ENCODE measurements at regions not wholly inside any gene's neighbourhood (a gene's known extent, or its start where the extent isn't known, plus 50 kb on each side); places are given as distances from the start of the nearest gene placed in this dataset.

GRCh38 chr12:102781117-102781516 is 135.9 kb downstream of the PAH start:
- Histone ChIP-seq H3K4me1 (ENCODE audit: insufficient read depth, low read length) (no peaks in the 10 kb centered on the region), H3K9ac (ENCODE audit: low read length) (no peak overlapping the region), H3K4me3 (ENCODE audit: low read depth in 1 of 2, low read length in 2 of 2) (no peak overlapping the region), H3K27me3 (ENCODE audit: control insufficient read depth in 1 of 2, insufficient read depth in 2 of 2, low read length in 2 of 2) (no peaks in the 10 kb centered on the region), H3K27ac (ENCODE audit: low read depth, low read length) (no peak overlapping the region), H3K9me3 (ENCODE audit: low read length) (no peaks in the 10 kb centered on the region), H3K36me3 (ENCODE audit: insufficient read depth, low read length) (no peaks in the 10 kb centered on the region)

- Histone ChIP-seq H3K9me3 (ENCODE audit: low read length) (no peaks in the 10 kb centered on the region), H3K36me3 (ENCODE audit: insufficient read depth, low read length) (no peaks in the 10 kb centered on the region), H3K27me3 (ENCODE audit: control insufficient read depth in 1 of 2, insufficient read depth in 2 of 2, low read length in 2 of 2) (no peaks in the 10 kb centered on the region), H3K4me3 (ENCODE audit: low read depth in 1 of 2, low read length in 2 of 2) (no peak overlapping the region), H3K4me1 (ENCODE audit: insufficient read depth, low read length) (no peaks in the 10 kb centered on the region), H3K9ac (ENCODE audit: low read length) (no peak overlapping the region), H3K27ac (ENCODE audit: low read depth, low read length) (no peak overlapping the region)
Observed at GRCh38 chr12:102776041-102776440, 141.0 kb downstream of the PAH start.

- Histone ChIP-seq H3K9ac (ENCODE audit: low read length) (no peak overlapping the region), H3K27me3 (ENCODE audit: control insufficient read depth in 1 of 2, insufficient read depth in 2 of 2, low read length in 2 of 2) (no peaks in the 10 kb centered on the region), H3K9me3 (ENCODE audit: low read length) (no peaks in the 10 kb centered on the region), H3K27ac (ENCODE audit: low read depth, low read length) (no peak overlapping the region), H3K4me1 (ENCODE audit: insufficient read depth, low read length) (no peaks in the 10 kb centered on the region), H3K36me3 (ENCODE audit: insufficient read depth, low read length) (no peaks in the 10 kb centered on the region), H3K4me3 (ENCODE audit: low read depth in 1 of 2, low read length in 2 of 2) (no peak overlapping the region)
Observed at GRCh38 chr12:102769323-102769916, 147.6 kb downstream of the PAH start.

GRCh38 chr12:102766961-102767360 is 150.1 kb downstream of the PAH start:
- Histone ChIP-seq H3K9ac (ENCODE audit: low read length) (no peak overlapping the region), H3K36me3 (ENCODE audit: insufficient read depth, low read length) (no peaks in the 10 kb centered on the region), H3K9me3 (ENCODE audit: low read length) (no peaks in the 10 kb centered on the region), H3K27me3 (ENCODE audit: control insufficient read depth in 1 of 2, insufficient read depth in 2 of 2, low read length in 2 of 2) (no peaks in the 10 kb centered on the region), H3K27ac (ENCODE audit: low read depth, low read length) (no peak overlapping the region), H3K4me3 (ENCODE audit: low read depth in 1 of 2, low read length in 2 of 2) (no peak overlapping the region), H3K4me1 (ENCODE audit: insufficient read depth, low read length) (no peaks in the 10 kb centered on the region)

DNA sequence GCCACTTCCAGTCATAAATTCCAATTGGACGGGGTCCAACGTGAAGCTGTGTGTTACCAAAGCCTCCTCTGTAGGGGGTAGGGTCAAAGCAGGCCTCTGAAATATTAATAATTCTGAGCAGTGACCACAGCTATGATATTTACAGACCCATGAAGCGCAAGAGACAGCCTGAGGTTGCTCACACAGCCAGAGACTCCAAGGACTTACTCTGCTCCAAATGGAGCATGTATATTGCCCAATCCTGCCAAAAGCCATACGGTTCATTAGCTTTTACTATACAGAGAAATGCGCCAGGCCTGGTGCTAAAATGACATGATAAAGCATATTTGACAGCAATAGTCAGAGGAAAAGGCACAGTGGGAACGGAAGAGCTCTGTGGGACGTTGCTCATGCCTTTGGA is 151.3 kb downstream of the PAH start:
- Histone ChIP-seq H3K9ac (ENCODE audit: low read length) (no peak overlapping the region), H3K9me3 (ENCODE audit: low read length) (no peaks in the 10 kb centered on the region), H3K4me3 (ENCODE audit: low read depth in 1 of 2, low read length in 2 of 2) (no peak overlapping the region), H3K27ac (ENCODE audit: low read depth, low read length) (no peak overlapping the region), H3K4me1 (ENCODE audit: insufficient read depth, low read length) (no peaks in the 10 kb centered on the region), H3K27me3 (ENCODE audit: control insufficient read depth in 1 of 2, insufficient read depth in 2 of 2, low read length in 2 of 2) (no peaks in the 10 kb centered on the region), H3K36me3 (ENCODE audit: insufficient read depth, low read length) (no peaks in the 10 kb centered on the region)

DNA sequence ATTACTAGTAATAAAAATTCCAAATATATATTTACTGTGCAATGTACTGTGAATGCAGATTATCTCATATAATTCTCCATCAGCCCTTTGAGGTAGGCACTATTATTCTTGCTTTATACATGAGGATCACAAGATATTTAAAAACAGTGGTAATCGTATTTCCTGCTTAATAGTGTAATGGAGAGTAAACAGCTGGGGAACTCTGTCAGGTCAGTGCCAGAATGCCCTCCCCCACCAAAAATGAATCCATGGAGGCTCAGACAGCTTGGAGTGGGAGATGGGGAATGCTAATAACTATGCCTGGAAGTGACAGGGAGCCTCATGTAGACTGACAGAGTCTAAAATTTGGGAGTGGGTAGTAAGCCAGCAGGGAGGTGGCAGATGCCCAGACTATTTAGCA is 153.6 kb downstream of the PAH start:
- Histone ChIP-seq H3K4me3 (ENCODE audit: low read depth in 1 of 2, low read length in 2 of 2) (no peak overlapping the region), H3K27me3 (ENCODE audit: control insufficient read depth in 1 of 2, insufficient read depth in 2 of 2, low read length in 2 of 2) (no peaks in the 10 kb centered on the region), H3K9ac (ENCODE audit: low read length) (no peak overlapping the region), H3K36me3 (ENCODE audit: insufficient read depth, low read length) (no peaks in the 10 kb centered on the region), H3K4me1 (ENCODE audit: insufficient read depth, low read length) (no peaks in the 10 kb centered on the region), H3K27ac (ENCODE audit: low read depth, low read length) (no peak overlapping the region), H3K9me3 (ENCODE audit: low read length) (no peaks in the 10 kb centered on the region)

DNA sequence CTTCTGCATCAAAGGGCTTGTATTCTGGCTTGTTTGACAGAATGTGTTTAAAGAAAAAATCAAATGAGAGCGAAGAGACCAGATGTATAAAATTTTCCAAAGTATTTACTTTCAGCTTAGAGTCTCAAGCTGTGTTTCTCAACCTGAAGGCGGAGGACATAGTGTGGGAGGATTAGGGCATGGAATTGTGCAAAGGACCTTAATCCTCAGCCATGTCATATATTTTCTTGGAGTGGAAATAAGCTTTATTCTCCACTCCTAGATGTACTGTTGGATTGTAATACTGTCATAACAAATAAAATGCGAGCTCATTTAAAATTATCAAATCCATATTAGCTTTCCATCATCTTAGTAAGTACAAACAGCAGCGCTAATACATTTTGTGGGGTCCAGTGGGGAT is 154.0 kb downstream of the PAH start:
- no peak overlapping the region for H3K9ac ChIP-seq (ENCODE audit: low read length)
- H3K4me1 ChIP-seq (ENCODE audit: insufficient read depth, low read length), result no peaks in the 10 kb centered on the region
- H3K27me3 ChIP-seq (ENCODE audit: control insufficient read depth in 1 of 2, insufficient read depth in 2 of 2, low read length in 2 of 2), result no peaks in the 10 kb centered on the region
- no peaks in the 10 kb centered on the region for H3K36me3 ChIP-seq (ENCODE audit: insufficient read depth, low read length)
- no peaks in the 10 kb centered on the region for H3K9me3 ChIP-seq (ENCODE audit: low read length)
- H3K4me3 ChIP-seq (ENCODE audit: low read depth in 1 of 2, low read length in 2 of 2), result no peak overlapping the region
- no peak overlapping the region for H3K27ac ChIP-seq (ENCODE audit: low read depth, low read length)

DNA sequence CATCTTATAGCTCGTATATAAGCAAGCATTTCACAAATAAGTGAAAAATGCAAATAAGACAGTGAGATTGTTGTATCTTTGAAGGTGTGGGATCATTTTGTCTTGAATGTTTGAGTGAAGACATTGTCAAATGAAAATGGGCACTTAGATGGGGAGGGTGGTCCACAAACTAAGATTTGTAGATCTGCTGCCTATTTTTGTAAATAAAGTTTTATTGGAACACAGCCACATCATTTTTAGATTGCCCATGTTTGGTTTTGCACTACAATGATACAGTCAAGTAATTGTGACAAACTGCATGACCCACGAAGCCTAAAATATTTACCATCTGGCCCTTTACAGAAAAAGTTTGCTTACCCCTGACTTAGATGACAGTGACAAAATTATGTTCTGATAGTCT is 156.7 kb downstream of the PAH start:
- Histone ChIP-seq H3K4me3 (ENCODE audit: low read depth in 1 of 2, low read length in 2 of 2) (no peak overlapping the region), H3K4me1 (ENCODE audit: insufficient read depth, low read length) (no peaks in the 10 kb centered on the region), H3K9me3 (ENCODE audit: low read length) (no peaks in the 10 kb centered on the region)

DNA sequence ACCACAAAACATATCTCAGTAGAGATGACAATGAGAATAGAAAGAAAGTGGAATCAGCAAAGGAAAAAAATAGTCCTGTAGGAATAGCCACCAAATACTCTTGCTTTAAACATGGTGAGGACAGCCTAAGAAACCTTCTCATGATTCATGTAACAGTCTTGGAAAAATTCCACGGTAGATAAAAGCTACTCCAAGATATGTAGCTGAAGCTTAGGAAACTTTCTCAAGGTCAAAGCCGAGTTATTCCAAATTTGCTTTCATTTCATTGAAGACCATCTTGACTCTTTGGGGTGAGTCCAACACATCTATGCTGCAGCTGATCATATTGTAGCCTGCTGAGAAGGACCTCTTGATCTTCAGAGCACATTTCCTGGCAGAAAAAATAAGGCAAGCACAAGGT is 157.6 kb downstream of the PAH start:
- Histone ChIP-seq H3K4me1 (ENCODE audit: insufficient read depth, low read length) (no peaks in the 10 kb centered on the region), H3K36me3 (ENCODE audit: insufficient read depth, low read length) (no peaks in the 10 kb centered on the region), H3K9me3 (ENCODE audit: low read length) (no peaks in the 10 kb centered on the region), H3K27me3 (ENCODE audit: control insufficient read depth in 1 of 2, insufficient read depth in 2 of 2, low read length in 2 of 2) (no peaks in the 10 kb centered on the region), H3K27ac (ENCODE audit: low read depth, low read length) (no peak overlapping the region), H3K9ac (ENCODE audit: low read length) (no peak overlapping the region), H3K4me3 (ENCODE audit: low read depth in 1 of 2, low read length in 2 of 2) (no peak overlapping the region)

More for the DNA sequence above, 156.7 kb downstream of the PAH start:
- Histone ChIP-seq H3K27me3 (ENCODE audit: control insufficient read depth in 1 of 2, insufficient read depth in 2 of 2, low read length in 2 of 2) (no peaks in the 10 kb centered on the region), H3K9ac (ENCODE audit: low read length) (no peak overlapping the region), H3K36me3 (ENCODE audit: insufficient read depth, low read length) (no peaks in the 10 kb centered on the region), H3K27ac (ENCODE audit: low read depth, low read length) (no peak overlapping the region)

- Histone ChIP-seq H3K4me3 (ENCODE audit: low read depth in 1 of 2, low read length in 2 of 2) (no peak overlapping the region), H3K27me3 (ENCODE audit: control insufficient read depth in 1 of 2, insufficient read depth in 2 of 2, low read length in 2 of 2) (no peaks in the 10 kb centered on the region), H3K9me3 (ENCODE audit: low read length) (no peaks in the 10 kb centered on the region), H3K9ac (ENCODE audit: low read length) (no peak overlapping the region), H3K4me1 (ENCODE audit: insufficient read depth, low read length) (no peaks in the 10 kb centered on the region), H3K27ac (ENCODE audit: low read depth, low read length) (no peak overlapping the region), H3K36me3 (ENCODE audit: insufficient read depth, low read length) (no peaks in the 10 kb centered on the region)
Observed at GRCh38 chr12:102757882-102758226, 159.2 kb downstream of the PAH start.

DNA sequence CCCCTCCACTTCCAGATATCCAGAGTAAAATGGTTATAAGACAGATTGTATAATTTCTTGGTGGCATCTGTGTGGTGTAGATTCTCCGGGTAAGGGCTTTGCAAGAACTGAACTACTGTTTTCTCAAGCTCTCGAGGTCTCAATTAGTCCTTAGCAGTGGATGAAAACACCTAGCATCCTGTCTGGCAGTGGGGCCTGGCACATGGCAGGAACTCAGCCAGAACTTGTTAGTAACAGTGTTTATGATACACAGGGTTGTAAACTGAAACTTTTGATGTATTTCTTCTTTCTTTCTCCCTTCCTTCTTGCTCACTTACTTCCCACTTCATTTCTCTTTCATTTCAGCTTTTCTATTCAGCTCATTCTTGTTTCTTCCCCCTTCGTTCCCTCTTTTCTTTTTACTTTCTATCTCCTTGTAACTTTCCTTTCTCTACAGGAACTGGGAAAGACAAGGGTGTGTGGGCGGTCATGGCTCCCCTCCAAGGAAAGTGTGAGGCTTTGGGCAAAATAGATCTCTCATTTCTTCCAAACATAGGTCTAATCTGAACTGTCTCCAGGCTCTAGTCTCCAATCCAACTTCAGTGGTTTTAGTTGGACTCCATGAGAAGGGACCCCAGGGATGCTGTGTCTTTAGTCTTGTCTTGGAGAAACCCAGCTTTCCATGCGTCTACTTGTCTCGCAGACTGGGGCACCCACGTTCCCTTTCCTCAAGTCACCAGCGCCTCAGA is 159.7 kb downstream of the PAH start:
- Histone ChIP-seq H3K27ac (ENCODE audit: low read depth, low read length) (no peak overlapping the region), H3K27me3 (ENCODE audit: control insufficient read depth in 1 of 2, insufficient read depth in 2 of 2, low read length in 2 of 2) (no peaks in the 10 kb centered on the region)

DNA sequence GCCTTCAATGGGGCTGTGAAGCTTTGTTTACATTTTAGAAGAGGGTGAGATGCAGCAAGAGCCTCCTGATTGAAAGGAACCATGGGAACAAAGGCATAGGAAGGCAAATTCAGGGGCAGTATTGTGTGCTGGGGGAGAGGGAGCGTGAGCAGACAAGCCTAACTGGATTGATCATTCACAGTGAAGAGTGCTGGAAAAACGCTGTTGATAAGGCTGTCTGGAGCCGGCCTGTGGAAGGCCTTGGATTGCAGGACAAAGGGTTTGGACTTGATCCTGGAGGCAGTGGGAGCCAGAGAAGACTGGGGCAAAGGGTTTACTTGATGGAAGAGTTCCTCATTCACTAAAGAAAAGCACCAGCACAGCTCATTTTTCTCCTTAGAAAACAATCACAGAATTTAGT is 160.5 kb downstream of the PAH start:
- no peaks in the 10 kb centered on the region for H3K9me3 ChIP-seq (ENCODE audit: low read length)
- no peaks in the 10 kb centered on the region for H3K27me3 ChIP-seq (ENCODE audit: control insufficient read depth in 1 of 2, insufficient read depth in 2 of 2, low read length in 2 of 2)
- H3K4me3 ChIP-seq (ENCODE audit: low read depth in 1 of 2, low read length in 2 of 2), result no peak overlapping the region
- H3K9ac ChIP-seq (ENCODE audit: low read length), result no peak overlapping the region
- H3K4me1 ChIP-seq (ENCODE audit: insufficient read depth, low read length), result no peaks in the 10 kb centered on the region
- H3K27ac ChIP-seq (ENCODE audit: low read depth, low read length), result no peak overlapping the region
- H3K36me3 ChIP-seq (ENCODE audit: insufficient read depth, low read length), result no peaks in the 10 kb centered on the region

More for the DNA sequence above, 159.7 kb downstream of the PAH start:
- Histone ChIP-seq H3K4me1 (ENCODE audit: insufficient read depth, low read length) (no peaks in the 10 kb centered on the region), H3K36me3 (ENCODE audit: insufficient read depth, low read length) (no peaks in the 10 kb centered on the region), H3K9ac (ENCODE audit: low read length) (no peak overlapping the region), H3K4me3 (ENCODE audit: low read depth in 1 of 2, low read length in 2 of 2) (no peak overlapping the region), H3K9me3 (ENCODE audit: low read length) (no peaks in the 10 kb centered on the region)
